ENCODE measurements at regions not wholly inside any gene's neighbourhood (a gene's known extent, or its start where the extent isn't known, plus 50 kb on each side); places are given as distances from the start of the nearest gene placed in this dataset.

- TF ChIP-seq TAF1 (IDR thresholded peaks at IDR 0.05; ENCODE audit: low read depth) (no peak), POLR2AphosphoS5 (IDR thresholded peaks at IDR 0.05) (no peak), CTCF (IDR thresholded peaks at IDR 0.05; ENCODE audit: poor library complexity, severe bottlenecking) (no peak), EZH2 (IDR thresholded peaks at IDR 0.05; ENCODE audit: borderline replicate concordance, insufficient read depth, low read length, poor library complexity, severe bottlenecking) (no peak), RAD21 (conservative IDR thresholded peaks at IDR 0.05) (no peak), EP300 (conservative IDR thresholded peaks at IDR 0.05; ENCODE audit: poor library complexity, severe bottlenecking) (no peak), SMC3 (conservative IDR thresholded peaks at IDR 0.05; ENCODE audit: poor library complexity) (no peak)
Observed at GRCh38 chrX:39396358-39396995, 595.2 kb downstream of the MID1IP1 start.
